ENCODE measurements at regions not wholly inside any gene's neighbourhood (a gene's known extent, or its start where the extent isn't known, plus 50 kb on each side); places are given as distances from the start of the nearest gene placed in this dataset.

GRCh38 chr3:1969281-1969680 lies 129.4 kb upstream of the CNTN4 start:
- TF ChIP-seq ZFX (IDR thresholded peaks at IDR 0.05; ENCODE audit: borderline replicate concordance) (no peak), CTCF (IDR thresholded peaks at IDR 0.05) (no peak)
- H3K27ac ChIP-seq = no peak overlapping the region

- TF ChIP-seq CTCF (IDR thresholded peaks at IDR 0.05) (no peak), ZFX (IDR thresholded peaks at IDR 0.05; ENCODE audit: borderline replicate concordance) (no peak)
These were observed 126.9 kb upstream of the CNTN4 start for GRCh38 chr3:1971780-1972179.

GRCh38 chr3:1979961-1980615 lies 118.6 kb upstream of the CNTN4 start:
- TF ChIP-seq ZFX (IDR thresholded peaks at IDR 0.05; ENCODE audit: borderline replicate concordance) (no peak), CTCF (IDR thresholded peaks at IDR 0.05) (no peak)
- no peak overlapping the region for H3K27ac ChIP-seq

More at GRCh38 chr3:1971780-1972179, 126.9 kb upstream of the CNTN4 start:
- no peak overlapping the region for H3K27ac ChIP-seq

- H3K27ac ChIP-seq = no peak overlapping the region
- no peak for TF ChIP-seq ZFX (IDR thresholded peaks at IDR 0.05; ENCODE audit: borderline replicate concordance)
- TF ChIP-seq CTCF (IDR thresholded peaks at IDR 0.05) = peak; percentile 68
These were observed 110.7 kb upstream of the CNTN4 start for GRCh38 chr3:1987980-1988379.

GRCh38 chr3:1998739-1999138 lies 99.9 kb upstream of the CNTN4 start:
- H3K27ac ChIP-seq = no peak overlapping the region
- no peak for TF ChIP-seq ZFX (IDR thresholded peaks at IDR 0.05; ENCODE audit: borderline replicate concordance)
- TF ChIP-seq CTCF (IDR thresholded peaks at IDR 0.05) = no peak

GRCh38 chr3:2001306-2002108 lies 97.2 kb upstream of the CNTN4 start:
- no peak for TF ChIP-seq ZFX (IDR thresholded peaks at IDR 0.05; ENCODE audit: borderline replicate concordance)
- TF ChIP-seq CTCF (IDR thresholded peaks at IDR 0.05) = no peak
- H3K27ac ChIP-seq = peak overlapping the region; percentile 47

GRCh38 chr3:2023959-2024358 lies 74.7 kb upstream of the CNTN4 start:
- no peak overlapping the region for H3K27ac ChIP-seq
- TF ChIP-seq CTCF (IDR thresholded peaks at IDR 0.05) (no peak), ZFX (IDR thresholded peaks at IDR 0.05; ENCODE audit: borderline replicate concordance) (no peak)

Data from 22Rv1 (cell line).